ENCODE measurements at regions not wholly inside any gene's neighbourhood (a gene's known extent, or its start where the extent isn't known, plus 50 kb on each side); places are given as distances from the start of the nearest gene placed in this dataset.

DNA sequence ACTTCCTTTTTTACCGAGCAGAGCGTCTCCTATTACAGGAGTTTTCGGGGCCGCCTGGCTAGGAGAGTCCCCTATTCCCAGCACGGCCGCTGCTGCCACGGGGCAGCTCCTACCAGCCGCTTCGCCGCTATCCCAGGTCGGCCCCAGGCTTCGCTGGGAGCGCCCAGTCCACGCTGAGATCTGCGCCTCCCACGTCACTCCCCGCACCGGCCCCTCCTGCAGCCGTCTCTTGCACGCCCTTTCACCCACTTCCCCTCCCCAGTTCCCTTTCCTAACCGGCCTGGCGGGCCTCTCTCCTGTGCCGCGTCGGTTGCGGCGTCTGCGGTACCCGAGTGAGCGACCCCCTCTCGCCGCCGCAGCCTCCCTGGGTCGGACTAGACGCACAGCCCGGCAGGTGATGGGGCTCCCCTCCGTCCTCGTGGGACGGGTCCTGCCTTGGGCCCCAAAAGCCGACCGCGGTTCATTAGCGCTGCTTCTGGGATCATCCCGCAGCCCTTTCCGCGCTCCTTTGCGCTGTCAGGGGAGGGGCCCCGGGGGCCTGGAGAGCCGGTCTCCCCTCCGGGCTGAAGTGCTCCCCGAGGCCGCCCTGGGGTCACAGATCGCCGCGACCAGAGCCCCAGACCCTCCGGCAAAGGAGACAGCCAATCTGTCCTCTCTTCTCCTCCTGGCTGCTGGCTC lies 1318.4 kb downstream of the TMEM121 start:
- ATAC-seq (ENCODE audit: low FRiP score) (peak; percentile 77), DNase-seq (peak; percentile 85)
- 33 to 43% methylated on average over 50 to 56 of the region's 56 CpGs for WGBS, 2 donors
- Histone ChIP-seq H3K4me1 (ENCODE audit: control insufficient read depth in 1 of 2, insufficient read depth in 2 of 2, low read length in 2 of 2) (no peaks in the 10 kb centered on the region), H3K36me3 (ENCODE audit: control insufficient read depth in 1 of 2, insufficient read depth in 2 of 2, low read length in 1 of 2) (no peaks in the 10 kb centered on the region), H3K9me3 (ENCODE audit: control insufficient read depth, low read length) (no peaks in the 10 kb centered on the region), H3K27me3 (ENCODE audit: control insufficient read depth in 1 of 2, insufficient read depth in 2 of 2, low read length in 1 of 2) (no peaks in the 10 kb centered on the region), H3K4me3 (ENCODE audit: low read length in 2 of 2) (peak overlapping the region in 1 of 2 donors; percentile 2), H3K27ac (ENCODE audit: low read depth in 1 of 2, low read length in 2 of 2) (no peak overlapping the region)
- intact Hi-C loops (cut with DNase I): no loop called here

DNA sequence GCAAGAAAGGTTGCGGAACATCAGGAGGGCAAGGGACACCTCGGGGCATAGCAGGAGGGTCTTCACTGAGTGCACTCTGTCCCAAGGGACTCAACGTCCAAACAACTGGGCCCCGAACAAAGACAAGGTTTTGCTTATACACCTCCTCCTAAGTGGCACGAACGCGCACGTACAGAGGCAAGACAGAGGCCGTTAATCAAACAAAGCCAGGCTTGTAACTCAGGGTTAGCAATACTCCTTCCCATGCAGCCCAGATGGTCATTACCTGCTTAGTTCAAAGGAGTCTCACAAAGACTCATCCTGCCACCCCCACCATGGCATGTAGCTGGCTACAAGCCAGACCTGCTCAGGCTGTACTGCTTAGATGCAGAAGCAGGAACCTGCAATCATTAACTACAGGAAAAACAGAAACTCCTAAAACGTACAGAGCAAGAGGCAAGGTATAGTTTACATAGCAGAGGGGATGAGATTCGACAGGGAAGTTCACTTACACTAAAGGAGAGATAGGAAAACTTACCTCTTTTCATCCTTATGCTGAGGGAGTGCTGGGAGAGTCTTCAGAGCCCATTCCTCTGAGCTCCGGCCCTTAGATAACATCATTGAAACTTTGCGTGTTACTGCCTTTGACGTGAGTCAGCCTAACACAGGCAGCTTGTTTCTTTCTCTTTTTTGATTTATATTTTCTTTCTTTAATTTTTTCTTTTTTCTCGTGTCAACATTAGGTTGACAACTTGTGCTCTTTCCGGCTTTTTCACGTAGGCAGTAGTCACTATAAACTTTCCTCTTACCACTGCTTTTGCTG lies 1319.1 kb downstream of the TMEM121 start:
- intact Hi-C loops (cut with DNase I): no loop called here
- no peaks in the 10 kb centered on the region for H3K9me3 ChIP-seq (ENCODE audit: control insufficient read depth, low read length)
- no peaks in the 10 kb centered on the region for H3K36me3 ChIP-seq (ENCODE audit: control insufficient read depth in 1 of 2, insufficient read depth in 2 of 2, low read length in 1 of 2)
- WGBS, 2 donors: 58 to 61% methylated on average over 17 of the region's 17 CpGs
- H3K27ac ChIP-seq (ENCODE audit: low read depth in 1 of 2, low read length in 2 of 2): no peak overlapping the region
- ATAC-seq (ENCODE audit: low FRiP score): no peak
- DNase-seq: no peak
- H3K4me1 ChIP-seq (ENCODE audit: control insufficient read depth in 1 of 2, insufficient read depth in 2 of 2, low read length in 2 of 2): no peaks in the 10 kb centered on the region
- no peak overlapping the region for H3K4me3 ChIP-seq (ENCODE audit: low read length in 2 of 2)
- no peaks in the 10 kb centered on the region for H3K27me3 ChIP-seq (ENCODE audit: control insufficient read depth in 1 of 2, insufficient read depth in 2 of 2, low read length in 1 of 2)

- H3K4me3 ChIP-seq (ENCODE audit: low read length in 2 of 2): no peak overlapping the region
- 48 to 55% methylated on average over 2 of the region's 2 CpGs for WGBS, 2 donors
- ATAC-seq (ENCODE audit: low FRiP score) (no peak), DNase-seq (no peak)
- no peak overlapping the region for H3K27ac ChIP-seq (ENCODE audit: low read depth in 1 of 2, low read length in 2 of 2)
- no peaks in the 10 kb centered on the region for H3K9me3 ChIP-seq (ENCODE audit: control insufficient read depth, low read length)
- intact Hi-C loops (cut with DNase I): no loop called here
- H3K4me1 ChIP-seq (ENCODE audit: control insufficient read depth in 1 of 2, insufficient read depth in 2 of 2, low read length in 2 of 2): no peaks in the 10 kb centered on the region
- H3K27me3 ChIP-seq (ENCODE audit: control insufficient read depth in 1 of 2, insufficient read depth in 2 of 2, low read length in 1 of 2): no peaks in the 10 kb centered on the region
- no peaks in the 10 kb centered on the region for H3K36me3 ChIP-seq (ENCODE audit: control insufficient read depth in 1 of 2, insufficient read depth in 2 of 2, low read length in 1 of 2)
These were observed 1319.8 kb downstream of the TMEM121 start for GRCh38 chr14:106846218-106846617.

DNA sequence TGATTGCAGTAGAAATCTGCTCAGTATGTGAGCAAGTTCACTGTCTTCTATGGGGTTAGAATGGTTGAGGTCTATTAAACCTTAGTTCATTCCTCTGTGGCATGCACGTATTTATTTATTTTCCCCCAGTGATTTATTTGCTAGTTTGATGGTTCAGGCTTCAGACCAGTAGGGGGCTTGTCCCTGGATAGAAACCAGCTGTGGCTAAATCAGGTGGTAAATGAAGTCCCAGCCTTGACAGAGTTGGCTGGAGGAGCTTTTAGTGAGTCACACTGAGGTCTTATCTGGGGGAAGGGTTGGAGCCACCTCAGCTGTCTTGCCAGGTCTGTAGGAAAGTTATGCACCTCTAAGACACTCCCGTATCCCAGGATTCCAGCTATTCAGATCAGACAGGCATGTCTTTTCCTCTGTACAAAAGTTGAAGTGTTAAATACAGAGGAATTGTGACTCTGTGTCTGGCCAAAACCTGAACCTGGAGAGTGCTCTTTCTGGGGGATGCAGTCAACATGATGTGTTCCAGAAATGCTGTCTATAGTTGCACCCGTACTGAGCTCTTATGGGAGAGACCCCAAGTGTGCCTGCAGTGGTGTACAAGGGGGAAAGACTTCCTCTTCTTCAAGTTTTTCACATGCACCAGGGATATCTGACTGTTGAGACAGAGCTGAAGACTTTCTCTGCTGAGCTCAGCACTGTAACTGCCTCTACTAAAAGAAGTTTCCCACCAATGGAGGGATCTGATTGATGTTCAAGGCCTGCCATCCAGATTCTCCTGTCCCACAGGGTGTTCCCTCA lies 1322.1 kb downstream of the TMEM121 start:
- no peak overlapping the region for H3K27ac ChIP-seq (ENCODE audit: low read depth in 1 of 2, low read length in 2 of 2)
- no peaks in the 10 kb centered on the region for H3K36me3 ChIP-seq (ENCODE audit: control insufficient read depth in 1 of 2, insufficient read depth in 2 of 2, low read length in 1 of 2)
- no peaks in the 10 kb centered on the region for H3K27me3 ChIP-seq (ENCODE audit: control insufficient read depth in 1 of 2, insufficient read depth in 2 of 2, low read length in 1 of 2)
- WGBS, 2 donors: 67 to 81% methylated on average over 3 of the region's 3 CpGs
- no peaks in the 10 kb centered on the region for H3K9me3 ChIP-seq (ENCODE audit: control insufficient read depth, low read length)
- ATAC-seq (ENCODE audit: low FRiP score): no peak
- intact Hi-C loops (cut with DNase I): no loop called here
- H3K4me3 ChIP-seq (ENCODE audit: low read length in 2 of 2): no peak overlapping the region
- no peak for DNase-seq
- no peaks in the 10 kb centered on the region for H3K4me1 ChIP-seq (ENCODE audit: control insufficient read depth in 1 of 2, insufficient read depth in 2 of 2, low read length in 2 of 2)

- DNase-seq (no peak), ATAC-seq (ENCODE audit: low FRiP score) (no peak)
- Histone ChIP-seq H3K9me3 (ENCODE audit: control insufficient read depth, low read length) (no peaks in the 10 kb centered on the region), H3K27ac (ENCODE audit: low read depth in 1 of 2, low read length in 2 of 2) (no peak overlapping the region), H3K36me3 (ENCODE audit: control insufficient read depth in 1 of 2, insufficient read depth in 2 of 2, low read length in 1 of 2) (no peaks in the 10 kb centered on the region), H3K4me1 (ENCODE audit: control insufficient read depth in 1 of 2, insufficient read depth in 2 of 2, low read length in 2 of 2) (no peaks in the 10 kb centered on the region), H3K4me3 (ENCODE audit: low read length in 2 of 2) (no peak overlapping the region), H3K27me3 (ENCODE audit: control insufficient read depth in 1 of 2, insufficient read depth in 2 of 2, low read length in 1 of 2) (no peaks in the 10 kb centered on the region)
- intact Hi-C loops (cut with DNase I): no loop called here
- WGBS, 2 donors: 77 to 81% methylated on average over 20 of the region's 20 CpGs
These were observed 1324.8 kb downstream of the TMEM121 start for GRCh38 chr14:106850913-106851825.

DNA sequence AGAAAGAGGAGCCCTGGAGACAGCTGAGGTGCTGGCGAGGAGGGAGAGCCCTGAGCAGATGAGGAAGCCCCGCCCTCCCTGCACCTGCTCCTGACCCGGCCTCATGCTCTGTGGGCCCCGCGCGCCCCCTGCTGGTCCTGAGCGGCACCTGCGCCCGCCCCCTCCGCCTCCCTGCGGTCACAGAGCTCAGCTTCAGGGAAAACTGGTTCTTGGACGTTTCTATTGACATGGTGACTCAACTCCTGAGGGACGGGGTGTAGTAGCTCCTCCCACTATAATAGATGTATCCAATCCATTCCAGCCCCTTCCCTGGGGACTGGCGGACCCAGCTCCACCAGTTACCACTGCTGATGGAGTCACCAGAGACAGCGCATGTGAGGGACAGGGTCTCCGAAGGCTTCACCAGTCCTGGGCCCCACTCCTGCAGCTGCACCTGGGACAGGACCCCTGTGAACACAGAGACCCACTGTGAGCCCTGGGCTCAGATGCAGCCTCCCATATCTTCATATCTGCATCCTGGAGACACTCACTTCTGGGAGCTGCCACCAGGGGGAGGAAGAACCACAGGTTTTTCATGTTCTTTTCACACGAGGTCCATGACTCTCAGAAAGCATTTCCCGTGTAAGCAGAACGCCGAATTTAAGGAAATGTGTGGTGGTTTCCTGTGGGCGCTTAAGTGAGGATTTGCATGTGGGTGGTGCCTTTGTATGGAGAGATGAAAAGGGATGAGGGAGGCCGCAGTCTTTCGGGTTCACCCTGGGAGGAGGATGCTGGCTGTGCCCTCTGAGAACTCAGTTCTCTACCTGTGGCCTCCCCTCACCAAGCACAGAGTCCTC lies 1346.4 kb downstream of the TMEM121 start:
- Histone ChIP-seq H3K36me3 (ENCODE audit: control insufficient read depth in 1 of 2, insufficient read depth in 2 of 2, low read length in 1 of 2) (no peaks in the 10 kb centered on the region), H3K4me1 (ENCODE audit: control insufficient read depth in 1 of 2, insufficient read depth in 2 of 2, low read length in 2 of 2) (no peaks in the 10 kb centered on the region), H3K27ac (ENCODE audit: low read depth in 1 of 2, low read length in 2 of 2) (no peak overlapping the region), H3K4me3 (ENCODE audit: low read length in 2 of 2) (no peak overlapping the region), H3K9me3 (ENCODE audit: control insufficient read depth, low read length) (no peaks in the 10 kb centered on the region), H3K27me3 (ENCODE audit: control insufficient read depth in 1 of 2, insufficient read depth in 2 of 2, low read length in 1 of 2) (no peaks in the 10 kb centered on the region)
- no peak for ATAC-seq (ENCODE audit: low FRiP score)
- 57 to 58% methylated on average over 21 to 23 of the region's 23 CpGs for WGBS, 2 donors
- intact Hi-C loops (cut with DNase I): no loop called here
- DNase-seq: peak in 1 of 2 donors; percentile 55

DNA sequence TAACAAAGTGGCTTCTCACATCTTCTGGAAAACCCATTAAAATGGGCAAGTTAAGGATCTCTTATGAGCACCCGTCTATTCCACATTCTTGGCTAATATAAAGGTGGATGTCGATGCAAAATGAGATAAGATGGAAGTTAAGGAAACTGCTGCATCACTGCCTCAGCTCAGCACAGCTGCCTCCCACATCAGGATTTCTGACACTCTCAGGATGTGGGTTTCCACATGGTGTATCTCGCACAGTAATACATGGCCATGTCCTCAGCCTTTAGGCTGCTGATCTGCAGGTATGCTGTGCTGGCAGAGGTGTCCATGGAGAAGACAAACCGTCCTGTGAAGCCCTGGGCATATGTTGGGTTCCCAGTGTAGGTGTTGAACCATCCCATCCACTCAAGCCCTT lies 1348.0 kb downstream of the TMEM121 start:
- ATAC-seq (ENCODE audit: low FRiP score) (no peak), DNase-seq (no peak)
- WGBS, 2 donors: 38 to 43% methylated on average over 4 of the region's 4 CpGs
- H3K27me3 ChIP-seq (ENCODE audit: control insufficient read depth in 1 of 2, insufficient read depth in 2 of 2, low read length in 1 of 2): no peaks in the 10 kb centered on the region
- no peaks in the 10 kb centered on the region for H3K36me3 ChIP-seq (ENCODE audit: control insufficient read depth in 1 of 2, insufficient read depth in 2 of 2, low read length in 1 of 2)
- H3K4me3 ChIP-seq (ENCODE audit: low read length in 2 of 2): no peak overlapping the region
- intact Hi-C loops (cut with DNase I): no loop called here
- H3K27ac ChIP-seq (ENCODE audit: low read depth in 1 of 2, low read length in 2 of 2): no peak overlapping the region
- no peaks in the 10 kb centered on the region for H3K4me1 ChIP-seq (ENCODE audit: control insufficient read depth in 1 of 2, insufficient read depth in 2 of 2, low read length in 2 of 2)
- no peaks in the 10 kb centered on the region for H3K9me3 ChIP-seq (ENCODE audit: control insufficient read depth, low read length)
